GM18868 (cell line): ENCODE measurements at regions not wholly inside any gene's neighbourhood (a gene's known extent, or its start where the extent isn't known, plus 50 kb on each side); places are given as distances from the start of the nearest gene placed in this dataset.

Experiments used
- ATAC-seq: cut with Tn5 transposase; IDR thresholded peaks from one replicate; pipeline ENCODE4 v1.9.1; 2021; ENCODE audit warnings: mild to moderate bottlenecking, moderate library complexity; ENCODE audit not compliant: unreplicated experiment

- no peak for ATAC-seq
Measured at GRCh38 chr11:119941636-119942411, 196.1 kb downstream of the TRIM29 start.

- ATAC-seq: no peak
Measured at GRCh38 chr11:119941171-119941570, 196.7 kb downstream of the TRIM29 start.

- no peak for ATAC-seq
Measured at GRCh38 chr11:119940401-119940976, 197.4 kb downstream of the TRIM29 start.

- no peak for ATAC-seq
Measured at GRCh38 chr11:119937412-119937811, 200.5 kb downstream of the TRIM29 start.

- ATAC-seq: no peak
Measured at GRCh38 chr11:119936426-119936825, 201.5 kb downstream of the TRIM29 start.

GRCh38 chr11:119935349-119935925 is 202.5 kb downstream of the TRIM29 start:
- no peak for ATAC-seq

GRCh38 chr11:119934866-119935265 is 203.0 kb downstream of the TRIM29 start:
- no peak for ATAC-seq

- no peak for ATAC-seq
Measured at GRCh38 chr11:119934267-119934666, 203.6 kb downstream of the TRIM29 start.

GRCh38 chr11:119933584-119933983 is 204.3 kb downstream of the TRIM29 start:
- no peak for ATAC-seq

- ATAC-seq: no peak
Measured at GRCh38 chr11:119932828-119933562, 204.0 kb upstream of the NECTIN1 start.

GRCh38 chr11:119928047-119928446 is 199.0 kb upstream of the NECTIN1 start:
- no peak for ATAC-seq

- ATAC-seq: no peak
Measured at GRCh38 chr11:119924017-119924416, 195.0 kb upstream of the NECTIN1 start.

GRCh38 chr11:119921571-119921970 is 192.6 kb upstream of the NECTIN1 start:
- ATAC-seq: no peak

- ATAC-seq: no peak
Measured at GRCh38 chr11:119920666-119921387, 191.8 kb upstream of the NECTIN1 start.

GRCh38 chr11:119919656-119920055 is 190.7 kb upstream of the NECTIN1 start:
- ATAC-seq: no peak

GRCh38 chr11:119918347-119918746 is 189.3 kb upstream of the NECTIN1 start:
- no peak for ATAC-seq

- ATAC-seq: no peak
Measured at GRCh38 chr11:119916568-119916967, 187.6 kb upstream of the NECTIN1 start.

- ATAC-seq: no peak
Measured at GRCh38 chr11:119912229-119912628, 183.2 kb upstream of the NECTIN1 start.

- no peak for ATAC-seq
Measured at GRCh38 chr11:119910650-119911049, 181.7 kb upstream of the NECTIN1 start.

- no peak for ATAC-seq
Measured at GRCh38 chr11:119910051-119910450, 181.1 kb upstream of the NECTIN1 start.

GRCh38 chr11:119909495-119909894 is 180.5 kb upstream of the NECTIN1 start:
- ATAC-seq: no peak
